ENCODE measurements at regions not wholly inside any gene's neighbourhood (a gene's known extent, or its start where the extent isn't known, plus 50 kb on each side); places are given as distances from the start of the nearest gene placed in this dataset.

DNA sequence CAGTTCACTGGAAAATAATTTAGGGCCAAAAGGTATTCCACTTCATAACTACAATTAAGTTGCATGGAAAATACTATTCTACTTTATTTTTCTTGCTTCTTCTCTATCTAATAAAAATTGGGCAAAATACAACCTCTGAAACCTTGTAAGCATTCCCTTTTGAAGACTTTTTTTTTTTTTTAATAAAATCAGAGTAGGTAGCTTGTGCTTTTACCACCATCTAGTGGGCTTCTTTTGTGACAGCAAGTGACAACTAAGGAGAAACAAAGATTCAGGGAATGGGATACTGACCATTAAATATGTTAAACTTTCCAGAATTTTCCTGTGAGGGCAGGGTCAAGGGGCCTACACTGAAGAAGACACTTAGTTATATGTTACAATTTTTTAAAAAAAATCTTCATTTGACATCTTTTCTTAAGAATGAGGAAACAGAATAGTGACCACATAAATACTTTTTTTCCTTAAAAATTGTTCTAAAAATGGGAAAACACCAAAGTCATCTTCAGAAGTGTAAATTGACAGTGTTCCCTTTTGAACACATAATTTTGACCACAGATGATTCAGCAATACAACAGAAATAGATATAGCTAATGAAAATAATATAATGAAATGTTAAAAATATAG is 1183.2 kb upstream of the ACVR2A start:
- no peaks in the 10 kb centered on the region for H4K20me1 ChIP-seq (ENCODE audit: control insufficient read depth, insufficient read depth, insufficient read length)

More for the DNA sequence above, 1183.2 kb upstream of the ACVR2A start:
- Histone ChIP-seq H4K8ac (replicated peaks; ENCODE audit: insufficient read length, low read depth, low read length) (no peak overlapping the region), H2AK5ac (ENCODE audit: insufficient read length, low read length) (no peak overlapping the region), H3K23ac (ENCODE audit: insufficient read length, low read depth, low read length) (no peak overlapping the region), H3K79me1 (ENCODE audit: insufficient read depth, low read depth, low read length, poor library complexity, severe bottlenecking) (no peaks in the 10 kb centered on the region), H3T11ph (ENCODE audit: low read length) (no peak overlapping the region), H3K9ac (ENCODE audit: extremely low read depth, insufficient read length, low read length) (no peak overlapping the region), H3K79me2 (ENCODE audit: insufficient read depth, low read length) (no peaks in the 10 kb centered on the region), H2AFZ (ENCODE audit: low read length) (no peak overlapping the region), H3K4me1 (ENCODE audit: insufficient read depth, low read length) (no peaks in the 10 kb centered on the region), H3K23me2 (ENCODE audit: insufficient read length, low read depth, low read length, poor library complexity, severe bottlenecking) (no peaks in the 10 kb centered on the region), H2BK5ac (ENCODE audit: insufficient read length, low read length) (no peak overlapping the region), H3K18ac (ENCODE audit: insufficient read length, low read depth, low read length) (no peak overlapping the region), H2BK15ac (ENCODE audit: low read depth, low read length) (no peak overlapping the region), H4K5ac (ENCODE audit: insufficient read length, low read depth, low read length) (no peak overlapping the region), H3K4me2 (ENCODE audit: insufficient read depth, insufficient read length, low read length) (no peak overlapping the region), H4K91ac (ENCODE audit: insufficient read length, low read depth, low read length) (no peak overlapping the region), H3K9me3 (ENCODE audit: control insufficient read depth, low read depth, low read length) (no peaks in the 10 kb centered on the region), H3K27me3 (ENCODE audit: insufficient read depth, low read length) (no peaks in the 10 kb centered on the region), H3K4ac (ENCODE audit: low read depth, low read length) (no peak overlapping the region), H3K14ac (ENCODE audit: insufficient read depth, low read length) (no peak overlapping the region), H3K27ac (ENCODE audit: insufficient read length, low read depth, low read length) (no peak overlapping the region), H2BK20ac (ENCODE audit: low read depth, low read length, poor library complexity, severe bottlenecking) (no peak overlapping the region), H3K56ac (ENCODE audit: insufficient read length, low read depth, low read length) (no peak overlapping the region), H2BK12ac (ENCODE audit: insufficient read length, low read depth, low read length) (no peak overlapping the region), H2BK120ac (ENCODE audit: low read depth, low read length, poor library complexity, severe bottlenecking) (no peak overlapping the region)
- peaks cover 11 to 20% (median 14%) of the 10 kb centered on the region in 3 experiments for H3K36me3 Mint-ChIP-seq (ENCODE audit: insufficient read depth in 1 of 3, low read depth in 3 of 3)
- TF ChIP-seq, protein P1, sequence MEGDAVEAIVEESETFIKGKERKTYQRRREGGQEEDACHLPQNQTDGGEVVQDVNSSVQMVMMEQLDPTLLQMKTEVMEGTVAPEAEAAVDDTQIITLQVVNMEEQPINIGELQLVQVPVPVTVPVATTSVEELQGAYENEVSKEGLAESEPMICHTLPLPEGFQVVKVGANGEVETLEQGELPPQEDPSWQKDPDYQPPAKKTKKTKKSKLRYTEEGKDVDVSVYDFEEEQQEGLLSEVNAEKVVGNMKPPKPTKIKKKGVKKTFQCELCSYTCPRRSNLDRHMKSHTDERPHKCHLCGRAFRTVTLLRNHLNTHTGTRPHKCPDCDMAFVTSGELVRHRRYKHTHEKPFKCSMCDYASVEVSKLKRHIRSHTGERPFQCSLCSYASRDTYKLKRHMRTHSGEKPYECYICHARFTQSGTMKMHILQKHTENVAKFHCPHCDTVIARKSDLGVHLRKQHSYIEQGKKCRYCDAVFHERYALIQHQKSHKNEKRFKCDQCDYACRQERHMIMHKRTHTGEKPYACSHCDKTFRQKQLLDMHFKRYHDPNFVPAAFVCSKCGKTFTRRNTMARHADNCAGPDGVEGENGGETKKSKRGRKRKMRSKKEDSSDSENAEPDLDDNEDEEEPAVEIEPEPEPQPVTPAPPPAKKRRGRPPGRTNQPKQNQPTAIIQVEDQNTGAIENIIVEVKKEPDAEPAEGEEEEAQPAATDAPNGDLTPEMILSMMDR (conservative IDR thresholded peaks at IDR 0.05) = peak; percentile 86
- H3K4me3 Mint-ChIP-seq = no peak overlapping the region
- peaks cover 10 to 14% of the 10 kb centered on the region in 2 experiments for H3K9me3 Mint-ChIP-seq
- DNase-seq = no peak
- peaks cover 19 to 22% of the 10 kb centered on the region in 2 experiments for H3K4me1 Mint-ChIP-seq
- H3K27ac Mint-ChIP-seq = peak overlapping the region in 1 of 3 experiments; percentile 13; a peak in 1 of 7 replicates
- no peaks in the 10 kb centered on the region for H3K27me3 Mint-ChIP-seq (ENCODE audit: low read depth)
